ENCODE measurements at regions not wholly inside any gene's neighbourhood (a gene's known extent, or its start where the extent isn't known, plus 50 kb on each side); places are given as distances from the start of the nearest gene placed in this dataset.

DNA sequence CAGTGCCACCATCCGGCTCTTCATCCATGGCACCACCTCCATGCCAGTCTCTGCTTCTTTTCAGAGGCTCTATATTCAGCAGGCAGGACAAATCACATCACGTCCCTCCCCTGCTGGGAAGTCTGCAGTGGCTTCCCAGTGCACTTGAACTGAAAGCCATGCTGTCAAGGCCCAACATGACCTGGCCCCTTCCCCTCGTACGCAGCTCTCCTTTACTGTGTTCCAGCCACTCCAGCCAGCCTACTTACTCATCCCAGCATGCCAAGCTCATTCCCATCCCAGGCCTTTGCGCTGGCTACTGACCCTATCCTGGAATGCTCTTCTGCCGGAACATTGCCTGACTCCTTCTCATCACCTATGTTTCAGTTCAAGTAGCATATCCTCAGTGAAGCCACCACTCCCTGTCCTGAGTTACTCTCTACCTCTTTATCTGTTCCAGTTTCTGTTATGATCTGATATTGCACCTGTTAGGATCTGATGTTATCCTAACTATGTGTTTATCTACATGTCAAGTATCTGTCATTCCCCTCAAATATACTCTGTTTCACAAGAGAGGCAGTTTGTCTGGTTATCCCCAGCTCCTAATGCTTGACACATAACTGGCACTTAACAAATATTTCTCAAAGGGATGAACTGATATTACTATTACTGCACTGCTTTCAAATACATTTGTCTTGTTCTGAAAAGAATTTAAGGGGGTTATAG is 101.2 kb upstream of the F3 start:
- no peaks in the 10 kb centered on the region for H3K36me3 Mint-ChIP-seq
- H3K4me3 Mint-ChIP-seq: no peak overlapping the region
- no peaks in the 10 kb centered on the region for H3F3A ChIP-seq (ENCODE audit: low read depth)
- no peaks in the 10 kb centered on the region for H3K79me2 ChIP-seq (ENCODE audit: low read depth)
- H2AFZ ChIP-seq (replicated peaks): no peak overlapping the region
- no peak for TF ChIP-seq CTCF (IDR thresholded peaks at IDR 0.05)
- TF ChIP-seq EZH2phosphoT487 (IDR thresholded peaks at IDR 0.05): no peak
- no peak for TF ChIP-seq EZH2 (IDR thresholded peaks at IDR 0.05)
- no peak overlapping the region for H3K27ac Mint-ChIP-seq
- no peak overlapping the region for H3K9ac ChIP-seq
- H3K27me3 Mint-ChIP-seq (ENCODE audit: insufficient read depth, low read depth): peaks cover 13% of the 10 kb centered on the region
- DNase-seq (ENCODE audit: low spot score): no peak
- no peaks in the 10 kb centered on the region for H3K4me1 Mint-ChIP-seq
- peaks cover 13% of the 10 kb centered on the region for H3K9me3 Mint-ChIP-seq
- no peak overlapping the region for H3K4me3 ChIP-seq
- H4K20me1 ChIP-seq (ENCODE audit: low read depth): no peaks in the 10 kb centered on the region
- H3K4me2 ChIP-seq: no peak overlapping the region
- H3K4me1 ChIP-seq: peaks cover 5% of the 10 kb centered on the region
- no peaks in the 10 kb centered on the region for H3K27me3 ChIP-seq
- H3K36me3 ChIP-seq: no peaks in the 10 kb centered on the region
- no peak overlapping the region for H3K27ac ChIP-seq
- H3K9me3 ChIP-seq (ENCODE audit: low read depth): no peaks in the 10 kb centered on the region

GRCh38 chr1:94641990-94642389 is 100.4 kb upstream of the F3 start:
- Mint-ChIP-seq H3K4me1 (no peaks in the 10 kb centered on the region), H3K4me3 (no peak overlapping the region), H3K27ac (no peak overlapping the region), H3K36me3 (no peaks in the 10 kb centered on the region), H3K9me3 (peaks cover 13% of the 10 kb centered on the region), H3K27me3 (ENCODE audit: insufficient read depth, low read depth) (peaks cover 8% of the 10 kb centered on the region)
- no peak for DNase-seq (ENCODE audit: low spot score)
- H3F3A ChIP-seq (ENCODE audit: low read depth): no peaks in the 10 kb centered on the region
- H2AFZ ChIP-seq (replicated peaks): no peak overlapping the region
- H4K20me1 ChIP-seq (ENCODE audit: low read depth): no peaks in the 10 kb centered on the region
- TF ChIP-seq CTCF (IDR thresholded peaks at IDR 0.05) (no peak), EZH2phosphoT487 (IDR thresholded peaks at IDR 0.05) (no peak)
- H3K27ac ChIP-seq: no peak overlapping the region
- H3K4me1 ChIP-seq: peaks cover 5% of the 10 kb centered on the region
- H3K79me2 ChIP-seq (ENCODE audit: low read depth): no peaks in the 10 kb centered on the region
- H3K36me3 ChIP-seq: no peaks in the 10 kb centered on the region
- H3K4me3 ChIP-seq: no peak overlapping the region
- no peak overlapping the region for H3K9ac ChIP-seq
- no peak overlapping the region for H3K4me2 ChIP-seq
- no peaks in the 10 kb centered on the region for H3K9me3 ChIP-seq (ENCODE audit: low read depth)
- H3K27me3 ChIP-seq: no peaks in the 10 kb centered on the region

GRCh38 chr1:94640125-94640524 is 98.6 kb upstream of the F3 start:
- TF ChIP-seq EZH2 (IDR thresholded peaks at IDR 0.05) (no peak), CTCF (IDR thresholded peaks at IDR 0.05) (no peak), EZH2phosphoT487 (IDR thresholded peaks at IDR 0.05) (no peak)
- H3K4me1 ChIP-seq: peaks cover 11% of the 10 kb centered on the region
- H4K20me1 ChIP-seq (ENCODE audit: low read depth): no peaks in the 10 kb centered on the region
- no peaks in the 10 kb centered on the region for H3K9me3 ChIP-seq (ENCODE audit: low read depth)
- no peak overlapping the region for H3K4me3 ChIP-seq
- H3F3A ChIP-seq (ENCODE audit: low read depth): no peaks in the 10 kb centered on the region
- peaks cover 9% of the 10 kb centered on the region for H3K9me3 Mint-ChIP-seq
- no peaks in the 10 kb centered on the region for H3K36me3 ChIP-seq
- no peak overlapping the region for H3K27ac Mint-ChIP-seq
- no peak overlapping the region for H3K4me2 ChIP-seq
- H3K27me3 Mint-ChIP-seq (ENCODE audit: insufficient read depth, low read depth): peaks cover 3% of the 10 kb centered on the region
- H2AFZ ChIP-seq (replicated peaks): no peak overlapping the region
- H3K4me3 Mint-ChIP-seq: no peak overlapping the region
- H3K27ac ChIP-seq: no peak overlapping the region
- H3K36me3 Mint-ChIP-seq: no peaks in the 10 kb centered on the region
- no peaks in the 10 kb centered on the region for H3K27me3 ChIP-seq
- no peak overlapping the region for H3K9ac ChIP-seq
- no peaks in the 10 kb centered on the region for H3K79me2 ChIP-seq (ENCODE audit: low read depth)
- DNase-seq (ENCODE audit: low spot score): no peak
- peaks cover 4% of the 10 kb centered on the region for H3K4me1 Mint-ChIP-seq
